Fibroblast of skin of right biceps (primary cell): ENCODE measurements at regions not wholly inside any gene's neighbourhood (a gene's known extent, or its start where the extent isn't known, plus 50 kb on each side); places are given as distances from the start of the nearest gene placed in this dataset.

Experiments used
- DNase-seq: peaks from one replicate; pipeline ENCODE4 v3.0.0-alpha.2; 2013

- no peak for DNase-seq
These were observed 373.3 kb upstream of the RBMS3 start for GRCh38 chr3:28907616-28908015.

GRCh38 chr3:28912120-28912885, 368.6 kb upstream of the RBMS3 start:
- peak; percentile 40 for DNase-seq

- peak; percentile 73 for DNase-seq
These were observed 364.9 kb upstream of the RBMS3 start for GRCh38 chr3:28915741-28916500.

- DNase-seq = peak; percentile 67
These were observed 364.0 kb upstream of the RBMS3 start for GRCh38 chr3:28916713-28917499.

GRCh38 chr3:28917895-28918475, 362.9 kb upstream of the RBMS3 start:
- no peak for DNase-seq

- no peak for DNase-seq
These were observed 358.5 kb upstream of the RBMS3 start for GRCh38 chr3:28922376-28922775.

- DNase-seq = no peak
These were observed 356.9 kb upstream of the RBMS3 start for GRCh38 chr3:28923994-28924393.

GRCh38 chr3:28924744-28925360, 356.0 kb upstream of the RBMS3 start:
- peak; percentile 40 for DNase-seq

- no peak for DNase-seq
These were observed 347.5 kb upstream of the RBMS3 start for GRCh38 chr3:28933337-28933736.

- no peak for DNase-seq
These were observed 346.6 kb upstream of the RBMS3 start for GRCh38 chr3:28934126-28934813.

- DNase-seq = no peak
These were observed 345.7 kb upstream of the RBMS3 start for GRCh38 chr3:28935146-28935545.

- DNase-seq = no peak
These were observed 344.7 kb upstream of the RBMS3 start for GRCh38 chr3:28936154-28936553.

GRCh38 chr3:28940530-28940929, 340.3 kb upstream of the RBMS3 start:
- peak; percentile 78 for DNase-seq

GRCh38 chr3:28940994-28941393, 339.9 kb upstream of the RBMS3 start:
- no peak for DNase-seq

- peak; percentile 17 for DNase-seq
These were observed 333.8 kb upstream of the RBMS3 start for GRCh38 chr3:28947061-28947460.

GRCh38 chr3:28947751-28948150, 333.1 kb upstream of the RBMS3 start:
- DNase-seq = no peak

GRCh38 chr3:28948685-28949084, 332.2 kb upstream of the RBMS3 start:
- DNase-seq = no peak

GRCh38 chr3:28949580-28949979, 331.3 kb upstream of the RBMS3 start:
- no peak for DNase-seq

GRCh38 chr3:28950614-28951013, 330.3 kb upstream of the RBMS3 start:
- DNase-seq = no peak

- no peak for DNase-seq
These were observed 328.9 kb upstream of the RBMS3 start for GRCh38 chr3:28951772-28952556.

- DNase-seq = no peak
These were observed 322.2 kb upstream of the RBMS3 start for GRCh38 chr3:28958656-28959055.
